ENCODE measurements at regions not wholly inside any gene's neighbourhood (a gene's known extent, or its start where the extent isn't known, plus 50 kb on each side); places are given as distances from the start of the nearest gene placed in this dataset.
"Not testable (repeated sequence)": the region's sequence is repeated elsewhere in the genome, so short reads cannot be mapped to it uniquely, and the experiment has no call there.

DNA sequence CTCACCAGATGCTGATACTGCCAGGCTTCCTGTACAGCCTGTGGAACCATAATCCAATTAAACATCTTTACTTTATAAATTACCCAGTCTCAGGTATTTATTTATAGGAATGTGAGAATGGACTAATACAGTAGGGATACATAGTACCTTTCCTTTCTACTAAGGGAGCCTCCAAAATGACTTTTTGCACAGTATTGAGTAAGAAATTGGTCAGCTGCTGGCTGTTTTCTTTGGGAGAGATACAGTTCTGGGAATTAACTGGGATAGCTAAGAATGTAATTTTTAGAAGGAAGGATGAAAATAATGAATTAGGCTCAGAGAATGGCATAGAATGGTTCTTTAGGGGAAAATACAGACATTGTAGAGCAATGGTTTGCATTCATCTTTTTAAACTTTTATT is 426.0 kb upstream of the DDI1 start:
- Histone ChIP-seq H3K9me3 (no peaks in the 10 kb centered on the region), H3K36me3 (no peaks in the 10 kb centered on the region), H3K27me3 (no peaks in the 10 kb centered on the region), H3K4me1 (no peaks in the 10 kb centered on the region), H3K4me3 (ENCODE audit: low read depth, low read length) (no peak overlapping the region)
- no peak for DNase-seq
- TF ChIP-seq, protein P1, sequence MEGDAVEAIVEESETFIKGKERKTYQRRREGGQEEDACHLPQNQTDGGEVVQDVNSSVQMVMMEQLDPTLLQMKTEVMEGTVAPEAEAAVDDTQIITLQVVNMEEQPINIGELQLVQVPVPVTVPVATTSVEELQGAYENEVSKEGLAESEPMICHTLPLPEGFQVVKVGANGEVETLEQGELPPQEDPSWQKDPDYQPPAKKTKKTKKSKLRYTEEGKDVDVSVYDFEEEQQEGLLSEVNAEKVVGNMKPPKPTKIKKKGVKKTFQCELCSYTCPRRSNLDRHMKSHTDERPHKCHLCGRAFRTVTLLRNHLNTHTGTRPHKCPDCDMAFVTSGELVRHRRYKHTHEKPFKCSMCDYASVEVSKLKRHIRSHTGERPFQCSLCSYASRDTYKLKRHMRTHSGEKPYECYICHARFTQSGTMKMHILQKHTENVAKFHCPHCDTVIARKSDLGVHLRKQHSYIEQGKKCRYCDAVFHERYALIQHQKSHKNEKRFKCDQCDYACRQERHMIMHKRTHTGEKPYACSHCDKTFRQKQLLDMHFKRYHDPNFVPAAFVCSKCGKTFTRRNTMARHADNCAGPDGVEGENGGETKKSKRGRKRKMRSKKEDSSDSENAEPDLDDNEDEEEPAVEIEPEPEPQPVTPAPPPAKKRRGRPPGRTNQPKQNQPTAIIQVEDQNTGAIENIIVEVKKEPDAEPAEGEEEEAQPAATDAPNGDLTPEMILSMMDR (IDR thresholded peaks at IDR 0.05; ENCODE audit: low read depth, low read length) = no peak

DNA sequence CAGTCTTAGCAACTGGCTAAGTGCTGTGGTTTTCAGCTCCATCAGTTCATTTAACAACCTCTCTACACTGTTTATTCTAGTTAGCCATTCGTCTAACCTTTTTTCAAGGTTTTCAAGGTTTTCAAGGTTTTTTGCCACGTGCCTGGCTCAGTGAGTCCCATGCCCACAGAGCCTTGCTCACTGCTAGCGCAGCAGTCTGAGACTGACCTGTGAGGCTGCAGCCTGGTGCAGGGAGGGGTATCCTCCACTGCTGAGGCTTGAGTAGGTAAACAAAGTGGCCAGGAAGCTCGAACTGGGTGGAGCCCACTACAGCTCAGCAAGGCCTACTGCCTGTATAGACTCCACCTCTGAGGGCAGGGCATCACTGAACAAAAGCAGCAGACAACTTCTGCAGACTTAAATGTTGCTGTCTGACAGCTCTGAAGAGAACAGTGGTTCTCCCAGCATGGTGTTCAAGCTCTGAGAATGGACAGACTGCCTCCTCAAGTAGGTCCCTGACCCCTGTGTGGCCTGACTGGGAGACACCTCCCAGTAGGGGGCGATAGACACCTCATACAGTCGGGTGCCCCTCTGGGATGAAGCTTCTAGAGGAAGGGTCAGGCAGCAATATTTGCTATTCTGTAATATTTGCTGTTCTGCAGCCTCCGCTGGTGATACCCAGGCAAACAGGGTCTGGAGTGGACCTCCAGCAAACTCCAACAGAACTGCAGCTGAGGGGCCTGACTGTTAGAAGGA is 424.7 kb upstream of the DDI1 start:
- H3K4me3 ChIP-seq (ENCODE audit: low read depth, low read length); H3K36me3 ChIP-seq; H3K4me1 ChIP-seq; H3K9me3 ChIP-seq; H3K27me3 ChIP-seq; DNase-seq: not testable (repeated sequence)

DNA sequence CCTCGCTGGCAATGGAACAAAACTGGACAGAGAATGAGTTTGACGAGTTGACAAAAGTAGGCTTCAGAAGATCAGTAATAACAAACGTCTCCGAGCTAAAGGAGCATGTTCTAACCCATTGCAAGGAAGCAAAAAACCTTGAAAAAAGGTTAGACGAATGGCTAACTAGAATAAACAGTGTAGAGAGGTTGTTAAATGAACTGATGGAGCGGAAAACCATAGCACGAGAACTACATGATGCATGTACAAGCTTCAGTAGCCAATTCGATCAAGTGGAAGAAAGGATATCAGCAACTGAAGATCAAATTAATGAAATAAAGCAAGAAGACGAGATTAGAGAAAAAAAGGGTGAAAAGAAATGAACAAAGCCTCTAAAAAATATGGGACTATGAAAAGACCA is 424.0 kb upstream of the DDI1 start:
- not testable (repeated sequence) for H3K9me3 ChIP-seq; H3K27me3 ChIP-seq; H3K4me1 ChIP-seq; H3K4me3 ChIP-seq (ENCODE audit: low read depth, low read length); H3K36me3 ChIP-seq; DNase-seq

GRCh38 chr11:103616586-103616985 is 419.9 kb upstream of the DDI1 start:
- H3K36me3 ChIP-seq; H3K4me3 ChIP-seq (ENCODE audit: low read depth, low read length); H3K4me1 ChIP-seq; DNase-seq; H3K9me3 ChIP-seq; H3K27me3 ChIP-seq: not testable (repeated sequence)

GRCh38 chr11:103618528-103618927 is 417.9 kb upstream of the DDI1 start:
- H3K36me3 ChIP-seq = no peaks in the 10 kb centered on the region
- peaks cover 3% of the 10 kb centered on the region for H3K4me1 ChIP-seq
- no peaks in the 10 kb centered on the region for H3K27me3 ChIP-seq
- no peak overlapping the region for H3K4me3 ChIP-seq (ENCODE audit: low read depth, low read length)
- TF ChIP-seq, protein P1 (IDR thresholded peaks at IDR 0.05; ENCODE audit: low read depth, low read length) = no peak
- H3K9me3 ChIP-seq = no peaks in the 10 kb centered on the region
- no peak for DNase-seq

- no peak for DNase-seq
- H3K4me3 ChIP-seq (ENCODE audit: low read depth, low read length) = no peak overlapping the region
- TF ChIP-seq, protein P1 (IDR thresholded peaks at IDR 0.05; ENCODE audit: low read depth, low read length) = peak; percentile 38
- H3K4me1 ChIP-seq = peaks cover 3% of the 10 kb centered on the region
- H3K36me3 ChIP-seq = no peaks in the 10 kb centered on the region
- no peaks in the 10 kb centered on the region for H3K27me3 ChIP-seq
- H3K9me3 ChIP-seq = no peaks in the 10 kb centered on the region
Observed at GRCh38 chr11:103619480-103619879, 417.0 kb upstream of the DDI1 start.

GRCh38 chr11:103619938-103620337 is 416.5 kb upstream of the DDI1 start:
- H3K4me3 ChIP-seq (ENCODE audit: low read depth, low read length) = no peak overlapping the region
- TF ChIP-seq, protein P1 (IDR thresholded peaks at IDR 0.05; ENCODE audit: low read depth, low read length) = no peak
- no peaks in the 10 kb centered on the region for H3K36me3 ChIP-seq
- peaks cover 5% of the 10 kb centered on the region for H3K4me1 ChIP-seq
- H3K27me3 ChIP-seq = no peaks in the 10 kb centered on the region
- H3K9me3 ChIP-seq = no peaks in the 10 kb centered on the region
- DNase-seq = no peak

- H3K36me3 ChIP-seq = no peaks in the 10 kb centered on the region
- TF ChIP-seq, protein P1 (IDR thresholded peaks at IDR 0.05; ENCODE audit: low read depth, low read length) = no peak
- H3K27me3 ChIP-seq = no peaks in the 10 kb centered on the region
- H3K4me1 ChIP-seq = peaks cover 12% of the 10 kb centered on the region
- no peaks in the 10 kb centered on the region for H3K9me3 ChIP-seq
- no peak for DNase-seq
- no peak overlapping the region for H3K4me3 ChIP-seq (ENCODE audit: low read depth, low read length)
Observed at GRCh38 chr11:103622296-103622695, 414.1 kb upstream of the DDI1 start.

Data from BE2C (cell line).